ENCODE measurements at regions not wholly inside any gene's neighbourhood (a gene's known extent, or its start where the extent isn't known, plus 50 kb on each side); places are given as distances from the start of the nearest gene placed in this dataset.

DNA sequence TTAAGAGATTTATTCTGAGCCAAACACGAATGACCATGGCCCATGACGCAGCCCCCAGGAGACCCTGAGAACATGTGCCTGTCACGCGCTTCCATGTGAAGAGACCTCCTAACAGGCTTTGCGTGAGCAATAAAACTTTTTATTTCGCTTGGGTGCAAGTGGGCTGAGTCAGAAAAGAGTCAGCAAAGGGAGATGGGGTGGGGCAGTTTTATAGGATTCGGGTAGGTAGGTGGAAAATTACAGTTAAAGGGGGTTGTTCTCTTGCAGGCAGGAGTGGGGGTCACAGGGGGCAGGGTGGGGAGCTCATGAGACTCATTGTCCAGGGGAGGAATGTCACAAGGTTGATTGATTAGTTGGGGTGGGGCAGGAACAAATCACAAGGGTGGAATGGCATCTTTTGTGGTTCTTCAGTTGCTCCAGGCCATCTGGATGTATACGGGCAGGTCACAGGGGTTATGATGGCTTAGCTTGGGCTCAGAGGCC lies 77.2 kb upstream of the FTH1 start:
- BruUV-seq (replicated peaks) = no TSS peak
- Histone ChIP-seq H3K27ac (ENCODE audit: insufficient read depth, low read depth, low read length) (no peak overlapping the region), H3K4me1 (ENCODE audit: control insufficient read depth, extremely low read depth, insufficient read depth, low read length) (no peaks in the 10 kb centered on the region), H2AFZ (ENCODE audit: low read depth, low read length) (no peak overlapping the region), H4K20me1 (replicated peaks; ENCODE audit: control insufficient read depth, extremely low read depth, insufficient read depth, low read length) (no peaks in the 10 kb centered on the region), H3K79me2 (ENCODE audit: control insufficient read depth, insufficient read depth, low read length) (no peaks in the 10 kb centered on the region), H3K9me3 (replicated peaks; ENCODE audit: control insufficient read depth, insufficient read depth, low read length) (no peaks in the 10 kb centered on the region), H3K27me3 (ENCODE audit: control insufficient read depth in 2 of 2, insufficient read depth in 2 of 2, low read length in 2 of 2) (peaks cover 2 to 4% of the 10 kb centered on the region in 2 experiments), H3K9ac (replicated peaks; ENCODE audit: extremely low read depth, insufficient read depth, low read length) (no peak overlapping the region), H3K36me3 (ENCODE audit: control insufficient read depth in 2 of 2, extremely low read depth in 1 of 2, insufficient read depth in 2 of 2, low read length in 2 of 2) (no peaks in the 10 kb centered on the region), H3K9me1 (replicated peaks; ENCODE audit: control insufficient read depth, extremely low read depth, insufficient read depth, low read length) (no peaks in the 10 kb centered on the region), H3K4me2 (ENCODE audit: insufficient read depth, low read length) (no peak overlapping the region), H3K4me3 (replicated peaks in 1 of 3; ENCODE audit: insufficient read depth in 1 of 3, low read depth in 1 of 3, low read length in 3 of 3) (no peak overlapping the region)
- FAIRE-seq (no peak), DNase-seq (ENCODE audit: low read depth, low spot score) (no peak)
- dilution Hi-C loops (cut with MboI; ENCODE audit: extremely low pct_ligation_motif_present, low sequenced_read_pairs) (no loop called here), intact Hi-C loops (cut with micrococcal nuclease) (no loop called here)
- ChIA-PET POLR2A (no interaction called here), CTCF (no interaction called here)
- TF ChIP-seq FOS (IDR thresholded peaks at IDR 0.05; ENCODE audit: borderline replicate concordance, insufficient read depth, low read length) (no peak), GATA2 (IDR thresholded peaks at IDR 0.05; ENCODE audit: insufficient read depth, insufficient read length, low read depth, low read length) (no peak)

DNA sequence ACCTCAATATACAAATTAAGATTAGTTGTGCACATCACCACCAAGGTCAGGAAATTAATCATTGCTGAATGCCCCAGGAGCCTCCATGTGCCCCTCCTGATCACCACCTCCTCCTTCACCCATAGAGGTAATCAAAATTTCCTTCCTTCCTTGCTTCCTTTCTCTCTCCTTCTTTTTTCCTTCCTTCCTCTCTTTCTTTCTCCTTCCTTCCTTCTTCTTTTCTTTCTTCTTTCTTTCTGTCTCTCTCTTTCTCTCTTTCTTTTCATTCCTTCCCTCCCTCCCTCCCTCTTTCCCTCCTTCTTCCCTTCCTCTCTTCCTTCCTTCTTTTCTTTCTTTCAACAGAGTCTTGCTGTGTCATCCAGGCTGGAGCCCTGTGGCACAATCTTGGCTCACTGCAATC lies 67.9 kb upstream of the FTH1 start:
- Histone ChIP-seq H3K4me2 (ENCODE audit: insufficient read depth, low read length) (no peak overlapping the region), H3K9me1 (replicated peaks; ENCODE audit: control insufficient read depth, extremely low read depth, insufficient read depth, low read length) (no peaks in the 10 kb centered on the region), H3K79me2 (ENCODE audit: control insufficient read depth, insufficient read depth, low read length) (no peaks in the 10 kb centered on the region), H2AFZ (ENCODE audit: low read depth, low read length) (no peak overlapping the region), H3K9me3 (replicated peaks; ENCODE audit: control insufficient read depth, insufficient read depth, low read length) (no peaks in the 10 kb centered on the region), H3K27me3 (ENCODE audit: control insufficient read depth in 2 of 2, insufficient read depth in 2 of 2, low read length in 2 of 2) (no peaks in the 10 kb centered on the region), H3K9ac (replicated peaks; ENCODE audit: extremely low read depth, insufficient read depth, low read length) (no peak overlapping the region), H3K36me3 (ENCODE audit: control insufficient read depth in 2 of 2, extremely low read depth in 1 of 2, insufficient read depth in 2 of 2, low read length in 2 of 2) (no peaks in the 10 kb centered on the region), H3K4me3 (replicated peaks in 1 of 3; ENCODE audit: insufficient read depth in 1 of 3, low read depth in 1 of 3, low read length in 3 of 3) (no peak overlapping the region), H4K20me1 (replicated peaks; ENCODE audit: control insufficient read depth, extremely low read depth, insufficient read depth, low read length) (no peaks in the 10 kb centered on the region), H3K4me1 (ENCODE audit: control insufficient read depth, extremely low read depth, insufficient read depth, low read length) (peaks cover 9% of the 10 kb centered on the region), H3K27ac (ENCODE audit: insufficient read depth, low read depth, low read length) (no peak overlapping the region)
- CTCF ChIA-PET = interaction anchor here (1.5 kb wide), 1 partner anchor 47 kb away, joined by 4 read pairs; no protein-coding TSS in a partner anchor
- no TSS peak for BruUV-seq (replicated peaks)
- POLR2A ChIA-PET = no interaction called here
- dilution Hi-C loops (cut with MboI; ENCODE audit: extremely low pct_ligation_motif_present, low sequenced_read_pairs) = no loop called here
- no peak for FAIRE-seq
- no peak for DNase-seq (ENCODE audit: low read depth, low spot score)
- TF ChIP-seq MAX (IDR thresholded peaks at IDR 0.05; ENCODE audit: insufficient read depth, insufficient read length) (no peak), CTCF (IDR thresholded peaks at IDR 0.05; ENCODE audit: extremely low read depth in 1 of 2, insufficient read depth in 1 of 2, low read depth in 1 of 2, low read length in 2 of 2) (no peak), POLR2AphosphoS5 (IDR thresholded peaks at IDR 0.05; ENCODE audit: insufficient read depth, low read depth, low read length) (no peak), GATA2 (IDR thresholded peaks at IDR 0.05; ENCODE audit: insufficient read depth, insufficient read length, low read depth, low read length) (no peak)
- intact Hi-C loops (cut with micrococcal nuclease) = no loop called here

Data from endothelial cell of umbilical vein (primary cell).